HUES6 (cell line): ENCODE measurements at regions not wholly inside any gene's neighbourhood (a gene's known extent, or its start where the extent isn't known, plus 50 kb on each side); places are given as distances from the start of the nearest gene placed in this dataset.

Experiments
- H3K27ac ChIP-seq: 2 replicates; pipeline ENCODE4 v1.7.0; 2013; ENCODE audit warnings: low read depth, mild to moderate bottlenecking, low read length, inconsistent platforms
- H3K27me3 ChIP-seq: 2 replicates; pipeline ENCODE4 v1.6.1; 2013; ENCODE audit warnings: low read length; ENCODE audit not compliant: control insufficient read depth, insufficient read depth
- H3K36me3 ChIP-seq: 2 replicates; pipeline ENCODE4 v1.6.1; 2013; ENCODE audit warnings: low read length; ENCODE audit not compliant: control insufficient read depth, insufficient read depth
- H3K4me1 ChIP-seq: 2 replicates; pipeline ENCODE4 v1.6.1; 2013; ENCODE audit warnings: low read length; ENCODE audit not compliant: control insufficient read depth, insufficient read depth
- H3K4me3 ChIP-seq: 2 replicates; pipeline ENCODE4 v1.5.1; 2013; ENCODE audit warnings: low read depth, low read length
- H3K9ac ChIP-seq: one replicate; pipeline ENCODE4 v1.6.1; 2013; ENCODE audit warnings: mild to moderate bottlenecking, low read length
- H3K9me3 ChIP-seq: 2 replicates; pipeline ENCODE4 v1.6.1; 2013; ENCODE audit warnings: low read depth, low read length; ENCODE audit not compliant: control insufficient read depth, insufficient read depth

GRCh38 chr1:232450615-232451014, 179.3 kb downstream of the SIPA1L2 start:
- peaks cover 11% of the 10 kb centered on the region for H3K4me1 ChIP-seq
- H3K27ac ChIP-seq: no peak overlapping the region

DNA sequence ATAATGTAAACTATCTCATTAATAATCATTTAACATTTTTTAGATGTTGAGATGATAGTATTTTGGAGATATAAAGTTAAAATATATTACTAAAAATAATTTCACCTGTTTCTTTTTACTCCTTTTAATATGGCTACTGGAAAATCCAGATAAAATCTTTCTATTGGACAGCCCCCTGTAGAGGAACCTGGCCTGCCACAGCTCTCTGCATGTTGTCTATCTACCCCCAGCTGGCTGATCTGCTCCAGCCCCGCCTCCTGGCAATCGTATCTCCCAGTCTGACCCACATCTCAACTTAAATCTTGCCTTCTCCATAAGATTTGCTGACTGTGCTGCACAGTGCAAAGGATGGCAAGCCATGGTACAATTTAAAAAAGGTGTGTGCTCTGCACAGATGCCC, 182.8 kb downstream of the SIPA1L2 start:
- H3K27ac ChIP-seq: no peak overlapping the region
- H3K9me3 ChIP-seq: no peaks in the 10 kb centered on the region
- H3K36me3 ChIP-seq: peaks cover 16% of the 10 kb centered on the region; the same call in 1 of the 2 replicates
- H3K9ac ChIP-seq: no peak overlapping the region
- no peak overlapping the region for H3K4me3 ChIP-seq
- no peaks in the 10 kb centered on the region for H3K4me1 ChIP-seq
- H3K27me3 ChIP-seq: no peaks in the 10 kb centered on the region

More at GRCh38 chr1:232450615-232451014, 179.3 kb downstream of the SIPA1L2 start:
- Histone ChIP-seq H3K27me3 (no peaks in the 10 kb centered on the region), H3K9ac (no peak overlapping the region), H3K36me3 (peaks cover 7% of the 10 kb centered on the region; the same call in 1 of the 2 replicates), H3K4me3 (no peak overlapping the region), H3K9me3 (no peaks in the 10 kb centered on the region)

GRCh38 chr1:232445361-232446106, 184.4 kb downstream of the SIPA1L2 start:
- Histone ChIP-seq H3K4me3 (no peak overlapping the region), H3K9me3 (no peaks in the 10 kb centered on the region), H3K27me3 (no peaks in the 10 kb centered on the region), H3K4me1 (no peaks in the 10 kb centered on the region), H3K9ac (no peak overlapping the region), H3K36me3 (peaks cover 30% of the 10 kb centered on the region), H3K27ac (no peak overlapping the region)

DNA sequence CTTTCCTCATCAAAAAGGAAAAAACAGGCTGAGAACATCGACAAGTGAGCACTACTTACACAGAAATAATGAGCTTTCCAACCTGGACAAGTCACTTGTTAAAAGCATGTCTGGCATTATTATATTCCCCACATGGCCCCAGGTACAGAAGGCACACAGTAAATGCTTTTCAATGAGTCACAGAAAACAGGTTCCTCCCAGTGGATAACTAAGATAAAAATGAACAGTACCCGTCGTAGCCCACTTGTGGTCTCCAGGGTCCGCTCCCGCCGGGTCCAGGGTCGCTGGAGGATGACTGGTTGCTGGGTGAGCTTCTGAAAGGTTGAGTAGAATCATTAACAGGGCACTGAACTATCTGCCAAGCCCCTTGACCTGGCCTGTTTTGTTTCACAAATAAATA, 186.6 kb downstream of the SIPA1L2 start:
- Histone ChIP-seq H3K36me3 (peaks cover 47% of the 10 kb centered on the region), H3K4me3 (no peak overlapping the region), H3K27me3 (no peaks in the 10 kb centered on the region), H3K9me3 (no peaks in the 10 kb centered on the region), H3K9ac (no peak overlapping the region), H3K27ac (no peak overlapping the region), H3K4me1 (peaks cover 4% of the 10 kb centered on the region)

DNA sequence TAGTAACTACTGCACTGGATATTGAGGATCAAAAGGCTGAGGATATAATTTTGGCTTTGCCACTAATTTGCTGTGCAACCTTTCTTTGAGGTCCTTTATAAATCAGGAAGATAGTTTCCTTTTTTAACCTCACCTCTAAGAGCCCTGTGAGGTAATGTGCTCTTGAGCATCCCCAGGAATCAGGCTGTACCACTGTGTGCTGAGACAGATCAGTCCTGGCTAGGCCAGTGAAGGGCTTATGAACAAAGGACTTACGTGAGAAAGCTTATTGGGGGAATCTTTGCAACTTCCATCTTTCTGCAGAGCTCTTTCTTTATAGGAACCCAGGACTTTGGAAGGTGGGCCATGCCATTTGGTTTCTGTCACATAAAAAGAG, 188.9 kb downstream of the SIPA1L2 start:
- H3K27ac ChIP-seq: no peak overlapping the region
- H3K4me3 ChIP-seq: no peak overlapping the region
- peaks cover 62% of the 10 kb centered on the region for H3K36me3 ChIP-seq
- H3K27me3 ChIP-seq: no peaks in the 10 kb centered on the region
- peaks cover 10% of the 10 kb centered on the region for H3K4me1 ChIP-seq
- H3K9ac ChIP-seq: no peak overlapping the region
- no peaks in the 10 kb centered on the region for H3K9me3 ChIP-seq

DNA sequence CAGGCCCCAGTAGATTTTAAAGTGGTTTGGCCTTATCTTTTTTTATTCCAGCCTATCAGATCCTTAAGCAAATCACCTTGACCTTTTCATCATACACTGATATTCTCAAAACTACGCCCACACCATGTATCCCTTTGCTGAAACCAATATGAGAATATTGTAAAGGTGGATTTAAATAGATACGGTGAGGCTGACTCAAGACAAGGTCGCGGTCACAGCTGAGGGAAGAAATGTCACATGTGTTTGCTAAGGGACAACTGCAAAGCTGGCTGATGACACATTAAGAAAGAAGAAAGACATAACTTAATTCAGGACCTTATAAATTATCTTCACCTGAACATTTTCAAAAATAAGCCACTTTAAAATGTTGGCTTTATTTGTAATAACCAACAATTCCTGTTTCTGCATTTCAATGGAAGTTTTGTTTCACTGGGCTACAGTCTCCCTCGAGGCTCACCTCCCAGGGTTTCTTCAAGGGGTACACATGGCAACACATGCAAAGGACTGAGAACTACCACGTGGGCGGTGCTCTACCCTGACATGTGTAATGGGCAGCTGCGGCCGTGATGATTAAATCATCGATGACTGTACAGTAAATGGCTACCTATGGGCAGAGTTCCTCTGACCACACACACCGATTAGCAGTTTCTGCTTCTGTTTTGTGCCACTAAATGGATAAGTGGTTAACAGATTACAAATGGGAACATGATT, 189.5 kb downstream of the SIPA1L2 start:
- Histone ChIP-seq H3K36me3 (peaks cover 62% of the 10 kb centered on the region), H3K4me1 (peaks cover 10% of the 10 kb centered on the region), H3K4me3 (no peak overlapping the region), H3K9ac (no peak overlapping the region), H3K9me3 (no peaks in the 10 kb centered on the region), H3K27me3 (no peaks in the 10 kb centered on the region), H3K27ac (no peak overlapping the region)

- peaks cover 67% of the 10 kb centered on the region for H3K36me3 ChIP-seq
- no peak overlapping the region for H3K9ac ChIP-seq
- H3K4me3 ChIP-seq: no peak overlapping the region
Observed at GRCh38 chr1:232439011-232439410, 190.9 kb downstream of the SIPA1L2 start.

DNA sequence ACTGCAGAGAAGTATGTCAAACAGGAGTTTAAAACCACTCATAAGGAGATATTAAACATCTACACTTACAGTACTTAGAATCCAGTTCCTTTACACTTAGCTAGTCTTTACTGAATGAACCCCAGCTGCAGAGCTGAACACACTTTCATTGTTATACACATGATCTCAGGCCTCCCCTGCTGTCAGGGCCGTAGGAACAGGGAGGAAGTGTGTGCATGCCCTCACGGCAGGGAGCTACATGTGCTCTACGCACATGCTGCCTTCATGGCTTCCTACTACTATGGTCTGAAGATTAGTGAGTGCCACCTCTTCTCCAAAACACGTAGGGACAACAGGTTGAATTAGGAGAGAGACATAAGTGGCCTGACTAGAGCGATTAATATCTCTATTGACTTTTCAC, 191.5 kb downstream of the SIPA1L2 start:
- H3K9me3 ChIP-seq: no peaks in the 10 kb centered on the region
- H3K4me1 ChIP-seq: peaks cover 10% of the 10 kb centered on the region
- H3K4me3 ChIP-seq: no peak overlapping the region
- no peak overlapping the region for H3K9ac ChIP-seq
- H3K36me3 ChIP-seq: peaks cover 67% of the 10 kb centered on the region
- no peak overlapping the region for H3K27ac ChIP-seq
- no peaks in the 10 kb centered on the region for H3K27me3 ChIP-seq

More at GRCh38 chr1:232439011-232439410, 190.9 kb downstream of the SIPA1L2 start:
- Histone ChIP-seq H3K9me3 (no peaks in the 10 kb centered on the region), H3K4me1 (peaks cover 10% of the 10 kb centered on the region), H3K27ac (no peak overlapping the region), H3K27me3 (no peaks in the 10 kb centered on the region)

DNA sequence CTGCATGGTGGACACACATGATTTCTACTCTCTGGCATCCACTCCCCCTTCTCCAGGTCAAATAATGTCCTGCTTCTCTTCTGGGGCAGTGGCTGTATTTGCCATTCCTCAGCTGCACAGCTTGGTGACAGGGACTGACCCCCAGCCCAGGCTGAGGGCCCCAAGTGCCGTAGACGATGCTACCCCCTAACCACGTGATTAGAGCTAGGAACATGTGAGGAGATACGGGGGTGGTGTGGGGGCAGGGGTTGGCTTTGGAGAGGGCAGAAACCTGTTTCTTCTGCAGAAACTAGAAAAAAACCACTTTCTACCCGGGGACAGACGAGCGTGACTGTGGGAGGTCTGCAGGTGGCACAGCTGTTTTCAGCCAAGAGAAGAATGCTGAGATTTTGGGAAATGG, 192.4 kb downstream of the SIPA1L2 start:
- H3K27ac ChIP-seq: no peak overlapping the region
- H3K27me3 ChIP-seq: no peaks in the 10 kb centered on the region
- H3K4me1 ChIP-seq: peaks cover 10% of the 10 kb centered on the region
- no peak overlapping the region for H3K4me3 ChIP-seq
- no peak overlapping the region for H3K9ac ChIP-seq
- H3K36me3 ChIP-seq: peaks cover 68% of the 10 kb centered on the region
- no peaks in the 10 kb centered on the region for H3K9me3 ChIP-seq

DNA sequence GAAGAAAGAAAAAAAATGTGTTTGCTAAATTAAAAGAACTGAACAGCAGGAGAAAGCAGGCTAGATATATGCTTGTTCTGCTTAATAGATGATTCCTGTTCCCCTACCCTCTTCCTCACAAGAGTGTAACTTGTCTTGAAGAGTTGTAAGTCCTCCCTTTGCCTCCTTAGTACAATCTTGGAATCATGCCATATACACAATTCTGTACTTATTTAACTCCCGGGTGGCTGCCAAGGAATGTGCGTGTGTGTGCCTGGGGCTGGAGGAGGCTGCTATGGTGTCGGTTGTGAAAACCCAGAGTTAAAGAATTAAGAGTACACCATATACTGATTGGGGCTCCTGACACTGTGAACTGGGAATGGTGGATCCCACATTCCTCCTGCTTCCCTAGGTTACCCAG, 194.2 kb downstream of the SIPA1L2 start:
- Histone ChIP-seq H3K9me3 (no peaks in the 10 kb centered on the region), H3K4me3 (no peak overlapping the region), H3K4me1 (peaks cover 10% of the 10 kb centered on the region), H3K36me3 (peaks cover 65% of the 10 kb centered on the region), H3K27me3 (no peaks in the 10 kb centered on the region), H3K27ac (no peak overlapping the region), H3K9ac (no peak overlapping the region)

DNA sequence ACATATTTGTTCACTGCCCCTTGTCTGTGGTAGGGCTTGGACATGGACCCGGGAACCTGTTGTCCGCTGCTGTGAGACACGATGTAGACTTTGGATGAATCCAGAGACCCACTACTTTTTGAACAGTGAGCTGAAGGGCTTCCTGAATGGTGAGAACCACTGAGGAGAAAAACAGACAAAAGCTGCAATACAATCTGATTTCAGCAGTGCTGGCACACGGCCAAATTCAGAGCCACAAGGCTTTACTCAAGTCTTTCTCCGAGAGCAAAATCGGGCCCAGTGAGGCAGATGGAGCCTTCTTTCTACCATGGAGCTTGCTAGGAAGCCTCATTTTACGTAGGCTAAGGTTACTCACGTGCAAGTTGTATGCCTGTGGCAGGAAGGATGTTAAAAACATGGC, 197.6 kb downstream of the SIPA1L2 start:
- Histone ChIP-seq H3K36me3 (peaks cover 47% of the 10 kb centered on the region), H3K27me3 (no peaks in the 10 kb centered on the region), H3K9me3 (no peaks in the 10 kb centered on the region), H3K4me1 (no peaks in the 10 kb centered on the region), H3K27ac (no peak overlapping the region), H3K9ac (no peak overlapping the region), H3K4me3 (no peak overlapping the region)
